ENCODE measurements at regions not wholly inside any gene's neighbourhood (a gene's known extent, or its start where the extent isn't known, plus 50 kb on each side); places are given as distances from the start of the nearest gene placed in this dataset.

DNA sequence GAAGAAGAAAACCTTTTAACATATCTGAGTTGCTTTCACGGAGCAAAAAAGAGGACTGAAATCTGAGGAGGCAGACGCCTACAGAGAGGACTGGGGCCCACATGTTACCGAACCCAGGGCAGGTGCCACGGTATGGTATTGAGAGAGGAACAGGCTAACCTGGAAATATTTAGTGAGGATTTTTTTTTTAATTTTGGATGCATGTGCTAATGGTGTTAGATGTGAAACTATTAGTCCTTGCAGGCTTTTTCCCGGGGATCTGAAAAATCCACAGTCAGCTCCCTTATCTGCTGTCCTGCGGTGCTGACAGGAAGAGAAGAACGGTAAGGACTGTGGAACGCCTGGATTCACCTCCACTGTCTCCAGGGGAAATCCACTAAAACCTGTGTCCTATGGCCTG lies 819.7 kb downstream of the TMEM121 start:
- Histone ChIP-seq H3K9me3 (replicated peaks in 1 of 3) (no peaks in the 10 kb centered on the region), H3K4me3 (no peak overlapping the region), H3K27ac (no peak overlapping the region), H3K27me3 (peaks cover 23% of the 10 kb centered on the region), H3K36me3 (replicated peaks in 1 of 2) (no peaks in the 10 kb centered on the region), H3K4me1 (replicated peaks in 1 of 2) (no peaks in the 10 kb centered on the region)
- TF ChIP-seq, protein P1, sequence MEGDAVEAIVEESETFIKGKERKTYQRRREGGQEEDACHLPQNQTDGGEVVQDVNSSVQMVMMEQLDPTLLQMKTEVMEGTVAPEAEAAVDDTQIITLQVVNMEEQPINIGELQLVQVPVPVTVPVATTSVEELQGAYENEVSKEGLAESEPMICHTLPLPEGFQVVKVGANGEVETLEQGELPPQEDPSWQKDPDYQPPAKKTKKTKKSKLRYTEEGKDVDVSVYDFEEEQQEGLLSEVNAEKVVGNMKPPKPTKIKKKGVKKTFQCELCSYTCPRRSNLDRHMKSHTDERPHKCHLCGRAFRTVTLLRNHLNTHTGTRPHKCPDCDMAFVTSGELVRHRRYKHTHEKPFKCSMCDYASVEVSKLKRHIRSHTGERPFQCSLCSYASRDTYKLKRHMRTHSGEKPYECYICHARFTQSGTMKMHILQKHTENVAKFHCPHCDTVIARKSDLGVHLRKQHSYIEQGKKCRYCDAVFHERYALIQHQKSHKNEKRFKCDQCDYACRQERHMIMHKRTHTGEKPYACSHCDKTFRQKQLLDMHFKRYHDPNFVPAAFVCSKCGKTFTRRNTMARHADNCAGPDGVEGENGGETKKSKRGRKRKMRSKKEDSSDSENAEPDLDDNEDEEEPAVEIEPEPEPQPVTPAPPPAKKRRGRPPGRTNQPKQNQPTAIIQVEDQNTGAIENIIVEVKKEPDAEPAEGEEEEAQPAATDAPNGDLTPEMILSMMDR (IDR thresholded peaks at IDR 0.05), result no peak
- no peak for TF ChIP-seq POLR2A (IDR thresholded peaks at IDR 0.05)
- intact Hi-C loops (cut with DNase I), result no loop called here
- 58 to 68% (median 62%) methylated on average over 8 of the region's 8 CpGs for WGBS, 4 donors
- no peak for DNase-seq

GRCh38 chr14:106346534-106347290 lies 820.3 kb downstream of the TMEM121 start:
- no peak overlapping the region for H3K27ac ChIP-seq
- no peaks in the 10 kb centered on the region for H3K4me1 ChIP-seq (replicated peaks in 1 of 2)
- no peaks in the 10 kb centered on the region for H3K9me3 ChIP-seq (replicated peaks in 1 of 3)
- no peaks in the 10 kb centered on the region for H3K36me3 ChIP-seq (replicated peaks in 1 of 2)
- peaks cover 23% of the 10 kb centered on the region for H3K27me3 ChIP-seq
- TF ChIP-seq, protein P1 (IDR thresholded peaks at IDR 0.05), result no peak
- no peak for TF ChIP-seq POLR2A (IDR thresholded peaks at IDR 0.05)
- intact Hi-C loops (cut with DNase I), result no loop called here
- H3K4me3 ChIP-seq, result no peak overlapping the region
- 71 to 86% (median 82%) methylated on average over 4 of the region's 4 CpGs for WGBS, 4 donors
- no peak for DNase-seq

GRCh38 chr14:106347291-106347778 lies 821.0 kb downstream of the TMEM121 start:
- no peaks in the 10 kb centered on the region for H3K4me1 ChIP-seq (replicated peaks in 1 of 2)
- 47 to 59% (median 52%) methylated on average over 4 of the region's 4 CpGs for WGBS, 4 donors
- H3K4me3 ChIP-seq, result no peak overlapping the region
- H3K36me3 ChIP-seq (replicated peaks in 1 of 2), result no peaks in the 10 kb centered on the region
- intact Hi-C loops (cut with DNase I), result no loop called here
- no peaks in the 10 kb centered on the region for H3K9me3 ChIP-seq (replicated peaks in 1 of 3)
- no peak for DNase-seq
- TF ChIP-seq, protein P1 (IDR thresholded peaks at IDR 0.05), result no peak
- no peak for TF ChIP-seq POLR2A (IDR thresholded peaks at IDR 0.05)
- H3K27ac ChIP-seq, result no peak overlapping the region
- peaks cover 23% of the 10 kb centered on the region for H3K27me3 ChIP-seq

GRCh38 chr14:106347890-106348755 lies 821.7 kb downstream of the TMEM121 start:
- Histone ChIP-seq H3K4me3 (no peak overlapping the region), H3K4me1 (replicated peaks in 1 of 2) (no peaks in the 10 kb centered on the region), H3K9me3 (replicated peaks in 1 of 3) (no peaks in the 10 kb centered on the region), H3K36me3 (replicated peaks in 1 of 2) (no peaks in the 10 kb centered on the region), H3K27ac (no peak overlapping the region), H3K27me3 (peaks cover 23% of the 10 kb centered on the region)
- no peak for TF ChIP-seq POLR2A (IDR thresholded peaks at IDR 0.05)
- TF ChIP-seq, protein P1 (IDR thresholded peaks at IDR 0.05), result no peak
- no peak for DNase-seq
- 44 to 59% (median 49%) methylated on average over 8 of the region's 8 CpGs for WGBS, 4 donors
- intact Hi-C loops (cut with DNase I), result no loop called here
